BJ (cell line): ENCODE measurements at regions not wholly inside any gene's neighbourhood (a gene's known extent, or its start where the extent isn't known, plus 50 kb on each side); places are given as distances from the start of the nearest gene placed in this dataset.

Experiments
- CTCF ChIA-PET: fragments of 350-600 bp; formaldehyde crosslinking; extraction: SDS; loops from one replicate; lab custom pipeline; 2021; ENCODE audit warnings: antibody characterized with exemption, inconsistent platforms; lab: Yijun Ruan, JAX
- POLR2A ChIA-PET: fragments of 300-600 bp; sonication (Branson Sonifier 250); formaldehyde crosslinking; extraction: SDS; loops from one replicate; lab custom pipeline; 2021; ENCODE audit warnings: antibody characterized with exemption; lab: Charles Lee
- DNase-seq: peaks from one replicate; pipeline ENCODE4 v3.0.0-alpha.2; 2011; ENCODE audit warnings: low read depth
- H3K27me3 ChIP-seq: 2 replicates; pipeline ENCODE4 v1.6.0; 2011; ENCODE audit warnings: low read length; ENCODE audit not compliant: control insufficient read depth, insufficient read depth
- H3K36me3 ChIP-seq: 2 replicates; pipeline ENCODE4 v1.5.1; 2011; ENCODE audit warnings: low read length; ENCODE audit not compliant: control insufficient read depth, insufficient read depth
- H3K4me3 ChIP-seq: 2 replicates; pipeline ENCODE4 v1.5.1; 2011; ENCODE audit warnings: low read depth, mild to moderate bottlenecking, control low read depth, low read length
- CTCF ChIP-seq: IDR thresholded peaks from 2 replicates; pipeline ENCODE4 v1.5.1; 2011; ENCODE audit warnings: low read depth, mild to moderate bottlenecking, control low read depth, inconsistent platforms, low read length, moderate library complexity; ENCODE audit not compliant: insufficient read depth

GRCh38 chr3:145209561-145209960, 951.4 kb downstream of the PLOD2 start:
- DNase-seq = no peak
- ChIA-PET POLR2A (no interaction called here), CTCF (no interaction called here)
- H3K4me3 ChIP-seq = no peak overlapping the region
- no peaks in the 10 kb centered on the region for H3K27me3 ChIP-seq
- no peak for TF ChIP-seq CTCF
- H3K36me3 ChIP-seq = no peaks in the 10 kb centered on the region

- DNase-seq = no peak
- Histone ChIP-seq H3K36me3 (no peaks in the 10 kb centered on the region), H3K27me3 (no peaks in the 10 kb centered on the region), H3K4me3 (no peak overlapping the region)
- POLR2A ChIA-PET = no interaction called here
- CTCF ChIA-PET = interaction anchor here (0.6 kb wide), 1 partner anchor 20 kb away, joined by 3 read pairs; no protein-coding TSS in a partner anchor
- TF ChIP-seq CTCF = no peak
These were observed 941.4 kb downstream of the PLOD2 start for GRCh38 chr3:145219355-145220235.

- no peak for TF ChIP-seq CTCF
These were observed 936.1 kb downstream of the PLOD2 start for GRCh38 chr3:145224886-145225285.

GRCh38 chr3:145243875-145244274, 917.1 kb downstream of the PLOD2 start:
- POLR2A ChIA-PET = no interaction called here
- DNase-seq = peak; percentile 71
- H3K36me3 ChIP-seq = no peaks in the 10 kb centered on the region
- no peaks in the 10 kb centered on the region for H3K27me3 ChIP-seq
- TF ChIP-seq CTCF = no peak
- H3K4me3 ChIP-seq = no peak overlapping the region
- CTCF ChIA-PET = no interaction called here

More at GRCh38 chr3:145224886-145225285, 936.1 kb downstream of the PLOD2 start:
- ChIA-PET POLR2A (no interaction called here), CTCF (no interaction called here)
- H3K27me3 ChIP-seq = no peaks in the 10 kb centered on the region
- no peak for DNase-seq
- H3K4me3 ChIP-seq = no peak overlapping the region
- no peaks in the 10 kb centered on the region for H3K36me3 ChIP-seq

GRCh38 chr3:145244327-145244726, 916.7 kb downstream of the PLOD2 start:
- ChIA-PET POLR2A (no interaction called here), CTCF (no interaction called here)
- H3K4me3 ChIP-seq = no peak overlapping the region
- H3K27me3 ChIP-seq = no peaks in the 10 kb centered on the region
- TF ChIP-seq CTCF = no peak
- no peaks in the 10 kb centered on the region for H3K36me3 ChIP-seq
- no peak for DNase-seq
